Naive thymus-derived CD8-positive, alpha-beta T cell (primary cell): ENCODE measurements at regions not wholly inside any gene's neighbourhood (a gene's known extent, or its start where the extent isn't known, plus 50 kb on each side); places are given as distances from the start of the nearest gene placed in this dataset.
"Not testable (repeated sequence)": the region's sequence is repeated elsewhere in the genome, so short reads cannot be mapped to it uniquely, and the experiment has no call there.

ENCODE experiments used
- ATAC-seq, 2 donors: fragments of 150-1000 bp; cut with Tn5 transposase in 1 of 2; sonication (Bioruptor Pico), chemical (Tn5 transposase) in 1 of 2; 1 replicate in 1 of 2; 2 replicates in 1 of 2; pipeline ENCODE4 v1.10.0; 2021; ENCODE audit warnings: mild to moderate bottlenecking in 2 of 2, moderate library complexity in 2 of 2
- POLR2A ChIA-PET: fragments of 350-600 bp; sonication (Branson Sonifier 250); formaldehyde crosslinking; loops from one replicate; lab custom pipeline; 2021; ENCODE audit warnings: antibody characterized with exemption; lab: Charles Lee
- DNase-seq, 10 donors: peaks; one replicate each; pipeline versions ENCODE4 v3.0.0 to v3.0.0-alpha.2; 2020 to 2022
- H3K27ac Mint-ChIP-seq, 10 donors: one replicate each; pipeline ENCODE4 v1.8.0; 2020 to 2022; ENCODE audit warnings: mild to moderate bottlenecking in 10 of 10, mixed read lengths in 10 of 10, moderate library complexity in 4 of 10, inconsistent platforms in 1 of 10
- H3K27me3 Mint-ChIP-seq, 5 donors: one replicate each; pipeline ENCODE4 v1.8.0; 2021 to 2022; ENCODE audit warnings: mixed read lengths in 5 of 5
- H3K36me3 Mint-ChIP-seq, 3 donors: one replicate each; pipeline ENCODE4 v1.8.0; 2020 to 2022; ENCODE audit warnings: mixed read lengths in 3 of 3, mild to moderate bottlenecking in 2 of 3, inconsistent platforms in 1 of 3
- H3K4me1 Mint-ChIP-seq, 4 donors: one replicate each; pipeline ENCODE4 v1.8.0; 2021 to 2022; ENCODE audit warnings: mixed read lengths in 4 of 4
- H3K4me3 Mint-ChIP-seq, 10 donors: one replicate each; pipeline ENCODE4 v1.8.0; 2020 to 2022; ENCODE audit warnings: mild to moderate bottlenecking in 10 of 10, mixed read lengths in 10 of 10, moderate library complexity in 6 of 10, inconsistent platforms in 1 of 10
- H3K9me3 Mint-ChIP-seq, 9 donors: one replicate each; pipeline ENCODE4 v1.8.0; 2020 to 2022; ENCODE audit warnings: mixed read lengths in 9 of 9, mild to moderate bottlenecking in 3 of 9, inconsistent platforms in 1 of 9, moderate library complexity in 1 of 9

DNA sequence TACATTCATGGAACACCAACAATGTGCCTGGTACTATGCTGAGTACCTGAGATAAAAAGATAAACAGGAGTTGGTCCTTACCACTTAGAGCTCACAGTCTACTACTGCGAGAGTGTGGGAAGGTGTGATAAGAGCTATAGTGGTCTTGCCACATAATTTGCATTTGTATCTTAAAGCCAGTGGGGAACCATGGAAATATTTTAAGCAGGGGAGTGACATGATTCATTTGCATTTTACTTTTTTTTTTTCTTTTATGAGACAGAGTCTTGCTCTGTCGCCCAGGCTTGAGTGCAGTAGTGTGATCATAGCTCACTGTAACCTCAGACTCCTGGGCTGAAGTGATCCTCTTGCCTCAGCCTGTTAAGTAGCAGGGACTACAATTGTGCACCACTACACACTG is 53.6 kb downstream of the SRGAP2 start:
- POLR2A ChIA-PET, H3K36me3 Mint-ChIP-seq, H3K27ac Mint-ChIP-seq, H3K9me3 Mint-ChIP-seq, H3K27me3 Mint-ChIP-seq, DNase-seq, H3K4me3 Mint-ChIP-seq: not testable (repeated sequence)
- ATAC-seq, result peak in 1 of 2 donors; percentile 30
- H3K4me1 Mint-ChIP-seq, result peaks cover 0 to 13% (median 3%) of the 10 kb centered on the region in 4 donors

DNA sequence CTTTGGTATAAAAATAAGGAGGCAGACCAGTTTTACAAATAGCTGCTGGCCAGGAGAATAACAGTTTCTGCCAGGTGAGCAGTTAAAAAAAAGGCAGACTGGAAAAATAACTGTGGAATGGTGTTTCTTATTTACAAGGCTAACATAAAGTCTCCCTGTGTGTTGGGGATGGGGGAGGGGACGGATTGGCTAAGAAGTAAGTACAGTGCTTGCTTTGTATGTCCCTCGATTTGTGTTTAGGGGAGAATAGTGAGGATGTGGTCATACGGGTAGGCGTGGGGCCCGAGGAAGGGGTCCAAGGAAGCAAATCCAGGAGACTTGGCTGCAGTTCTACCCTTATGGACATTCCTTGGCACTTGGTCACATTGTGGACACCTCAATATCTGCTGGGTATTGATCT is 58.1 kb downstream of the SRGAP2 start:
- ATAC-seq, H3K4me1 Mint-ChIP-seq, H3K27me3 Mint-ChIP-seq, H3K9me3 Mint-ChIP-seq, POLR2A ChIA-PET, H3K36me3 Mint-ChIP-seq, H3K27ac Mint-ChIP-seq, H3K4me3 Mint-ChIP-seq, DNase-seq: not testable (repeated sequence)

DNA sequence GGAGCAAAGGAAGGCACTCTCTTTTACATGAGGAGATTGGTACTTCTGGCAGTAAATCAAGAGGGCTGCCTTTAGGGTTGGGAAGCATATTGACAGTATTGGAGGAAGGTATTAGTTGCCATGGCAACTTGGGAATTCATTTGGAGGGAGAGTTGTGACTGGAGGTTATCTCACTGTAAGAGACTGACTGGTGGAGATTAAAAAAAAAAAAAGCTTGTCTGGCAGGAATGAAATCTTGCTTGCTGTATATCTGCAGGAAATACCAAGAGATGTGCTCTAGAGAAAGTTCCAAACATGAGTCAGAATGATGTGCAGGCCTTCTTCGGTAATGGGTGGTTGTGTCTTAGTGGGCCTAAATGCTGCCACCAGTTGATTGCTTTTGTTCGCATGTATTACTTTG is 59.1 kb downstream of the SRGAP2 start:
- H3K36me3 Mint-ChIP-seq, H3K27me3 Mint-ChIP-seq, ATAC-seq, H3K27ac Mint-ChIP-seq, POLR2A ChIA-PET, H3K4me1 Mint-ChIP-seq, H3K9me3 Mint-ChIP-seq, H3K4me3 Mint-ChIP-seq, DNase-seq: not testable (repeated sequence)

DNA sequence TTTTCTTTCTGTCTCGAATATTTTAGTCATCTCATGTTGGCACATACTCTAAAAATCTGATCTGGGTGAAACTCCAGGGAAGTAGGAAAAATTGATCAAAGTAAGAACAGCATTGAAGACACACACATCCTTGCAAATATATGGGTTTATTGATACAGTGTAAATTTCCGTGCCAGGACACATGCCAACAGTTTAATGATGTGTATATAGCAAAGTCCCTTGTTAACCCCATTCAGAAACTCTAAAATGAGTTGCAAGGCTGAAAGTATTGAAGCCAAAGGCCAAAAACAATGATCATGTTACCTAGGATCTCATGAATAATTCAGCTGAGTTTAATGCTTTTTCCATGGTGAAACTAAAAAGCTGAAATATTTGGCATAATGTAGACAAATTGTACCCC is 61.6 kb downstream of the SRGAP2 start:
- H3K36me3 Mint-ChIP-seq, result not testable (repeated sequence)

DNA sequence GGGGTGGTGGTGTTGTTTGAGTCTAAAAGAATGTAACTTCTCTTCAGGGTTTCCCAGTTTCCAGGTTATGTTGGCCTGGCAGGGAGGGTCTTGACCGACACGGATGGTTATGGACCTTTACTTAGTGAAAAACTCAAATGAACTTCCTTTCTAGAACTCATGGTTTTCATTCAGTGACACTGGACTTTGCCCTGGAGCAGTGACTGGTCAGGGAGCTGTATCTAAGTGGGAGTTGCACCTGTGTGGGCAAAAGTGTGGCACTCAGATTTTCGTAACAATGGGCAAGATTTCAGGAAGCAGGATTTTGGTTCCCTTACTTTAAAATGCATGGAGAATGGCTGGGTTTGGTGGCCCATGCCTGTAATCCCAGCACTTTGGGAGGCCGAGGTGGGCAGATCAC is 67.8 kb downstream of the SRGAP2 start:
- POLR2A ChIA-PET, ATAC-seq, H3K9me3 Mint-ChIP-seq, H3K36me3 Mint-ChIP-seq, H3K4me3 Mint-ChIP-seq, H3K27me3 Mint-ChIP-seq, H3K4me1 Mint-ChIP-seq, H3K27ac Mint-ChIP-seq, DNase-seq: not testable (repeated sequence)

More for the DNA sequence above, 61.6 kb downstream of the SRGAP2 start:
- POLR2A ChIA-PET, H3K9me3 Mint-ChIP-seq, H3K27ac Mint-ChIP-seq, H3K4me1 Mint-ChIP-seq, ATAC-seq, DNase-seq, H3K4me3 Mint-ChIP-seq, H3K27me3 Mint-ChIP-seq: not testable (repeated sequence)

DNA sequence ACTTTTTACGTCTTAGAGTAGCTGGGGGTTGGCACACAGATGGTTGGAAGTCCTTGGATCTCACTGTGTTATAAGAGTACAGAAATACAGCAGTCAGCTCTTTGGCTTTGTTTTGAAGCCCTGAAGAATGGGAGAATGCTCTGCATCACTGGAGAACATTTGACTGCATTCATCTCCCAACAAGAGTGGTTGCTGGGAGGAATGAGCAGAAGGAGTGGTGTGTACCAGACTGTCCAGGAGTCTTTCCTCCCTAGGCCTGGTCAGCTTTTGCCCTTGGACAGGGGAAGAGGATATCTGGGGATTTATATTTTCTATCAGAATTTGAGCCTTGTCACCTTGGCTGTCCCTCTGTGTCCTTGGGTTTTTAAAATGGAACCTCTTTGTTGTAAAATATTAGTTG is 69.8 kb downstream of the SRGAP2 start:
- POLR2A ChIA-PET, H3K4me3 Mint-ChIP-seq, H3K27ac Mint-ChIP-seq, H3K27me3 Mint-ChIP-seq, ATAC-seq, H3K36me3 Mint-ChIP-seq, DNase-seq, H3K9me3 Mint-ChIP-seq, H3K4me1 Mint-ChIP-seq: not testable (repeated sequence)

DNA sequence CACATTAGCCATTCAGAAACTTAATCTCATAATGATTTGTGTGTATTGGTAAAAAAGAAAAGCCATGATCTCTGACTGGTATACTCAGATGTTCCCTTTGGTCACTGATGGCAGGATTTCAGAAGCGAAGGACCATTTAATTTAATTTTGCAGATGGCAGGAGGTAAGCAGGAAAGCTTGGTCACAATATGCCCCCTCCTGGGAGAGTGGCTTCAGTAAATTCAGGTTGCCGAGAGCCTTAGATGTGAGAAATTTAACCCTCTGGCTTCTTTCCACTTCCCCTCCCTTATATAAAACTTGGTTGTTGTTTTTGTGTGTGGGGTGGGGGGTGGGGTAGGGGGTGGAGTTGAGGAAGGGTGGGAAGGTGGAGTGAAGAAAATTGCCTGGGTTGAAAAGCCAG is 72.8 kb downstream of the SRGAP2 start:
- H3K4me3 Mint-ChIP-seq, H3K4me1 Mint-ChIP-seq, ATAC-seq, POLR2A ChIA-PET, H3K9me3 Mint-ChIP-seq, H3K27ac Mint-ChIP-seq, H3K36me3 Mint-ChIP-seq, H3K27me3 Mint-ChIP-seq, DNase-seq: not testable (repeated sequence)

DNA sequence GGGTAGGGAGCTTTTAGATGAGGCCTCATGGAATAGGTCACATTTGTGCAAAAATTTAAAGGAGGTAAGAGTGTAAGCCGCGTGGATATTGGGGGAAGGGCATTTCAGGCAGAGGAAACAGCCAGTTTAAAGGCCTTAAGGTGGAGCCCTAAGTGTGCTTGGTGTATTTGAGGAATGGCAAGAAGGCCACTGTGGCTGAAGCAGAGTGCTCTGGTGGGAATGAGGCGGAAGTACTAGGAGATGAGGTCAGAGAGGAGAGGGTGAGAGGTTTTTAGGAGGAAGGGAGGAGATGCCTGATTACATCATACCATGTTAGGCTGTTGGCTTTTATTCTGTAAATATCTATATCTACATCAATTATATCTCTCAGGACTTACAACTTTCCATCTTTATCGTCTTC is 75.3 kb downstream of the SRGAP2 start:
- H3K27me3 Mint-ChIP-seq, H3K4me3 Mint-ChIP-seq, POLR2A ChIA-PET, H3K36me3 Mint-ChIP-seq, ATAC-seq, H3K4me1 Mint-ChIP-seq, DNase-seq, H3K27ac Mint-ChIP-seq, H3K9me3 Mint-ChIP-seq: not testable (repeated sequence)

DNA sequence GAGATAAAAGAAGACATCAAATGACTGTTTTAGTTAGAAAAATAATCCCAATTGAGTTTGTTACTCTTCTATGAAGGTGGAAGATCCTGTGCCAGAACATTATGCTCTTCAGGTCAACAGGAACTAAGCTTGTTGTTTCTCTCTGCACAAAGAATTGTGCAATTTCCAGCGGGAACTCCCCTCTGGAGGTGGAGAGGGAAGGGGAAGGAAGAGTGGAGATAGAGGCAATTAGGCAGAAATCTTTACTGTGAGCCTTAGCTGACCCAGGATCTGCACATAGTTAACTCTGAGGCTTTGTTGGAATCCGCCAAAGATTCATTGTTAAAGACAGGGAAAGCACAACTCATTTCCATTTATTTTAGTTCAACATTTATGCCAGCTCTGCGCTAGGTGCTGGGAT is 77.3 kb downstream of the SRGAP2 start:
- H3K9me3 Mint-ChIP-seq, DNase-seq, POLR2A ChIA-PET, H3K27ac Mint-ChIP-seq, H3K27me3 Mint-ChIP-seq, H3K4me3 Mint-ChIP-seq, H3K36me3 Mint-ChIP-seq, ATAC-seq, H3K4me1 Mint-ChIP-seq: not testable (repeated sequence)

DNA sequence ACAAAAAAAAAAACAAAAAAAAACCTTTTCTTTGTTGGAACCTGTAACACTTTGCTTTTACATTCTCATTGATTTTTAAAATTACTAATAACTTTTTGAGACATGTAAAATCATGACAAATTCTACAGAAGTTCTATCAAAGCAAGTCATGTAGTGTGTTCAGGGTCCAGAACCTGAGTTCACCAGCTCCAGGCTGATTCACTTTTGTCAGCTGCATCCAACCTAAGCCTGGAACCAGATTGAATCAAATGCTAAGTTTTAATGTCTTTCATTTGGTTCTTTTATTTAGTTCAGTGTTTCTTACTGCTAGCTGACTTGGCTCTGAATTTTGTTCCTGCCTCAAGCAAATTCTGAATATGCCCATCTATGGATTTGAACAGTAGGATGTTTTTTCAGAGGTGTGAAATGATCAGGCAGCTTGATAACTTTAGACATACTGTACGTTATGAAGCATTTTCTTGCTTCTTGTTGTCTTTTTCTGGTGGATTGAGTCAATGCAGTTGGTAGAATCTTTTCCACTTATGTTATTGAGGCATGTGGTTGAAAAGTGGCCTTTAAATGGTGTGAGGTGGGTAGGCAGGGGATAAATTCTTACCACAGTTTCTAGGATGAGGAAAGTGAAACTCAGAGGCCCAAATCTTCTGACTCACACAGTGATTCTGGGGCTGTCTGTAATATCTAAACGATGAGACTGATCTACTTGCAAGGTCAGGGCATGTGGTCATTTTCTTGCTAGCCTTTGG is 78.7 kb downstream of the SRGAP2 start:
- H3K27me3 Mint-ChIP-seq, POLR2A ChIA-PET, H3K4me3 Mint-ChIP-seq, ATAC-seq, DNase-seq, H3K9me3 Mint-ChIP-seq, H3K36me3 Mint-ChIP-seq, H3K4me1 Mint-ChIP-seq, H3K27ac Mint-ChIP-seq: not testable (repeated sequence)

DNA sequence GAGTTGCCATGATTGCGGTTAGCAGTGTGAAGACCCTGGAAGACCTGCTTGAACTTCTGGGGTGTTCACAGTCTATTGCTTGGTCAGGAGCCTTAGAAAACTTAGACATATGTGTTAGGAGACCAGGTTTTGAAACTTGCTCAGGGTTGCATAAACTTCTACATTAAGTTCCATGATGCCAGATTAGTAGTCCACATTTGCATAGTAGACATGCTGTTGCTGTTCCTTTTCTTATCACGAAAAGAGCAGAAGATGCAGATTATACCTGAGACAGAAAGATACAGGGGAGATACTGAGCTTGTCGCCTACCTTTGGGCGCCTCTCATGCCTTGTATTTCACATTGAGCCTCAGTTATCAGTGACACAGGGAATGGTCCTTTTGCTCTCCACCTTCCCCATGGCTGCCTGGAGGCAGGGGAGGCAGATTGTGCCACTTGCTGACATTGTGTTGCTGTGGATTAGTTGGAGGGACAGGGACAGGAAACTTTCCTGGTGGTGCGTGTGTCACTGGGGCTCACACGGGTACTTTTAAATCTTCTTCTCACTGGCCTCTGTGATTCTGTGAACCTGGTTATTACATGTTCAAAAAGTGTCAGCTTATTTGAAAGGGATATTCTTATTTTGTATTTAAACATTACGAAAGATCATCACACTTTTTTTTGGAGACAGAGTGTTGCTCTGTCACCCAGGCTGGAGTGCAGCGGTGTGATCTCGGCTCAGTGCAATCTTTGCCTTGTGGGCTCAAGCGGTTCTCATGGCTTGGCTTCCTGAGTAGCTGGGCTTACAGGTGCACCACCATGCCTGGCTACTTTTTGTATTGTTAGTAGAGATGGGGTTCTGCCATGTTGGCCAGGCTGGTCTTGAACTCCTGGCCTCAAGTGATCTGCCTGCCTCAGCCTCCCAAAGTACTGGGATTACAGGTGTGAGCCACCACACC is 82.0 kb downstream of the SRGAP2 start:
- H3K36me3 Mint-ChIP-seq, H3K27ac Mint-ChIP-seq, ATAC-seq, H3K27me3 Mint-ChIP-seq, POLR2A ChIA-PET, H3K9me3 Mint-ChIP-seq, H3K4me3 Mint-ChIP-seq, DNase-seq: not testable (repeated sequence)
- peaks cover 5 to 12% (median 7%) of the 10 kb centered on the region in 4 donors for H3K4me1 Mint-ChIP-seq

DNA sequence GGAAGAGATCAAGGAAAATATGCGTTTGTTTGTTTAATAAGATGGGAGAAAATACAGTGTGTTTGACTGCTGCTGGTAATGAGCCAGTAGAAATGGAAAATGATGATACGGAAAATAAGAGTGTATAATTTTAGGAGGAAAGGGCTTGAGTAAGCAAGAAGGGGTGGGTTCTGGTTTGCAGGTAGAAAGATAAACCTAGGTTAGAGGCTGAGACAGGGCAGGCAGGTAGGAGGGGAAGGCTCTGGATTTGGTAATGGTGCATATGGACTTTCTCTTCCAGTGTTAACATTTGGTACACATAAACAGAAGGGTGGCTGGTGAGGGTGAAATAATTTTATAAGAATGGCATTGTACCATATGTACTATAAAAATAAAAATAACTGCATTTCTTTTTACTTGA is 84.4 kb downstream of the SRGAP2 start:
- ATAC-seq, H3K27me3 Mint-ChIP-seq, DNase-seq, POLR2A ChIA-PET, H3K36me3 Mint-ChIP-seq, H3K9me3 Mint-ChIP-seq: not testable (repeated sequence)
- Mint-ChIP-seq H3K27ac (peak overlapping the region in 2 of 10 donors; percentile 17 to 29), H3K4me3 (peak overlapping the region in 4 of 10 donors; percentile 33 to 76 (median 75)), H3K4me1 (peaks cover 5 to 15% (median 7%) of the 10 kb centered on the region in 4 donors)

DNA sequence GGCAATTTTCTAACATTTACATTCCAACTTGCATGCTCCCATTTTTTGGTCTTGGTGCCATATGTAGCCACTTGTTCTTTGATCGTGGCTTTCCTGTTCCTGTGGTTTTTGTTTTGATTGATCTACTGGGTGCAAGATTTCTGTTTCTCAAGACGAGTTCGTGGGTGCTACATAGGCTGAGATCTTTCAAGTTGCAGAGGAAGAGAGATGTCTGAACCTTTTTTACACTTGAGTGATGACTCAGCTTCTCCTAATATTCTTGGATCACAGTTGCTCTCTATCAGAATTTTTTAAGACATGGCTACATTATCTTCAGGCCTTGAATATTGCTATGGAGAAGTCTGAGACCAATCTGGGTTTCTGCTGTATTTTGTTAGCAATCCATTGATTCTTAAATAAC is 85.1 kb downstream of the SRGAP2 start:
- H3K27me3 Mint-ChIP-seq, H3K9me3 Mint-ChIP-seq, H3K4me3 Mint-ChIP-seq, POLR2A ChIA-PET, H3K36me3 Mint-ChIP-seq, DNase-seq, H3K27ac Mint-ChIP-seq: not testable (repeated sequence)
- peaks cover 4 to 13% (median 6%) of the 10 kb centered on the region in 4 donors for H3K4me1 Mint-ChIP-seq
- ATAC-seq, result peak; percentile 47 to 79
